H9 (cell line): ENCODE measurements at regions not wholly inside any gene's neighbourhood (a gene's known extent, or its start where the extent isn't known, plus 50 kb on each side); places are given as distances from the start of the nearest gene placed in this dataset.

Experiments
- DNase-seq: peaks from one replicate; pipeline ENCODE4 v3.0.0-alpha.2; 2017
- H2AFZ ChIP-seq: one replicate; pipeline ENCODE4 v1.6.1; 2013; ENCODE audit warnings: mild to moderate bottlenecking, low read length, control low read depth, moderate library complexity
- H2AK5ac ChIP-seq: 2 replicates; pipeline ENCODE4 v1.6.1; 2013; ENCODE audit warnings: low read length, control low read depth, mixed read lengths; ENCODE audit not compliant: insufficient read length
- H2BK120ac ChIP-seq: one replicate; pipeline ENCODE4 v1.6.1; 2013; ENCODE audit warnings: low read depth, mild to moderate bottlenecking, low read length, control low read depth, inconsistent platforms; ENCODE audit not compliant: poor library complexity, severe bottlenecking
- H2BK12ac ChIP-seq: 2 replicates; pipeline ENCODE4 v1.6.1; 2013; ENCODE audit warnings: low read length, control low read depth, mixed read lengths, low read depth; ENCODE audit not compliant: insufficient read length
- H2BK15ac ChIP-seq: 2 replicates; pipeline ENCODE4 v1.6.1; 2013; ENCODE audit warnings: low read depth, low read length, control low read depth
- H2BK20ac ChIP-seq: one replicate; pipeline ENCODE4 v1.6.1; 2013; ENCODE audit warnings: low read depth, mild to moderate bottlenecking, low read length, control low read depth, inconsistent platforms; ENCODE audit not compliant: poor library complexity, severe bottlenecking
- H2BK5ac ChIP-seq: 2 replicates; pipeline ENCODE4 v1.6.1; 2013; ENCODE audit warnings: low read length, control low read depth, mixed read lengths; ENCODE audit not compliant: insufficient read length
- H3K14ac ChIP-seq: 2 replicates; pipeline ENCODE4 v1.6.1; 2013; ENCODE audit warnings: low read length, control low read depth; ENCODE audit not compliant: insufficient read depth
- H3K18ac ChIP-seq: 2 replicates; pipeline ENCODE4 v1.6.1; 2013; ENCODE audit warnings: low read depth, mild to moderate bottlenecking, mixed read lengths, low read length, control low read depth; ENCODE audit not compliant: insufficient read length
- H3K23ac ChIP-seq: 2 replicates; pipeline ENCODE4 v1.6.1; 2013; ENCODE audit warnings: low read length, control low read depth, mixed read lengths, low read depth; ENCODE audit not compliant: insufficient read length
- H3K23me2 ChIP-seq: 2 replicates; pipeline ENCODE4 v1.6.1; 2013; ENCODE audit warnings: low read depth, mild to moderate bottlenecking, mixed read lengths, low read length, control low read depth; ENCODE audit not compliant: insufficient read length, poor library complexity, severe bottlenecking
- H3K27ac ChIP-seq: 2 replicates; pipeline ENCODE4 v1.5.1; 2013; ENCODE audit warnings: low read length, control low read depth, mixed read lengths, low read depth; ENCODE audit not compliant: insufficient read length
- H3K27me3 ChIP-seq: 2 replicates; pipeline ENCODE4 v1.6.1; 2013; ENCODE audit warnings: low read length, control low read depth, inconsistent platforms; ENCODE audit not compliant: insufficient read depth
- H3K4ac ChIP-seq: 2 replicates; pipeline ENCODE4 v1.6.1; 2013; ENCODE audit warnings: low read depth, mild to moderate bottlenecking, control low read depth, inconsistent platforms, low read length, moderate library complexity
- H3K4me1 ChIP-seq: 2 replicates; pipeline ENCODE4 v1.6.1; 2013; ENCODE audit warnings: low read length, control low read depth, inconsistent platforms; ENCODE audit not compliant: insufficient read depth
- H3K4me2 ChIP-seq: 2 replicates; pipeline ENCODE4 v1.6.1; 2013; ENCODE audit warnings: low read length, control low read depth, mixed read lengths; ENCODE audit not compliant: insufficient read length, insufficient read depth
- H3K56ac ChIP-seq: 2 replicates; pipeline ENCODE4 v1.6.1; 2013; ENCODE audit warnings: low read depth, mild to moderate bottlenecking, mixed read lengths, low read length, control low read depth; ENCODE audit not compliant: insufficient read length
- H3K79me1 ChIP-seq: 2 replicates; pipeline ENCODE4 v1.6.1; 2013; ENCODE audit warnings: low read depth, mild to moderate bottlenecking, moderate library complexity, low read length, control low read depth, inconsistent platforms; ENCODE audit not compliant: insufficient read depth, poor library complexity, severe bottlenecking
- H3K79me2 ChIP-seq: 2 replicates; pipeline ENCODE4 v1.6.1; 2013; ENCODE audit warnings: low read length, control low read depth, inconsistent platforms; ENCODE audit not compliant: insufficient read depth
- H3K9ac ChIP-seq: 2 replicates; pipeline ENCODE4 v1.6.1; 2013; ENCODE audit warnings: low read length, control low read depth, mixed read lengths; ENCODE audit not compliant: insufficient read length; ENCODE audit errors: extremely low read depth
- H3K9me3 ChIP-seq: one replicate; pipeline ENCODE4 v1.6.1; 2013; ENCODE audit warnings: low read depth, low read length, inconsistent platforms; ENCODE audit not compliant: control insufficient read depth
- H3T11ph ChIP-seq: one replicate; pipeline ENCODE4 v1.6.1; 2013; ENCODE audit warnings: mild to moderate bottlenecking, low read length, control low read depth, inconsistent platforms
- H4K20me1 ChIP-seq: one replicate; pipeline ENCODE4 v1.6.1; 2013; ENCODE audit not compliant: control insufficient read depth, insufficient read length, insufficient read depth
- H4K5ac ChIP-seq: 2 replicates; pipeline ENCODE4 v1.6.1; 2013; ENCODE audit warnings: low read depth, mild to moderate bottlenecking, mixed read lengths, low read length, control low read depth; ENCODE audit not compliant: insufficient read length
- H4K8ac ChIP-seq: replicated peaks from 2 replicates; pipeline ENCODE4 v1.6.1; 2013; ENCODE audit warnings: low read length, control low read depth, mixed read lengths, low read depth; ENCODE audit not compliant: insufficient read length
- H4K91ac ChIP-seq: 2 replicates; pipeline ENCODE4 v1.6.1; 2013; ENCODE audit warnings: low read depth, mild to moderate bottlenecking, moderate library complexity, mixed read lengths, low read length, control low read depth; ENCODE audit not compliant: insufficient read length
- H3K27ac Mint-ChIP-seq, 3 experiments: 2 replicates in 2 of 3; 3 replicates in 1 of 3; pipeline ENCODE4 v1.8.0; 2020 to 2021; ENCODE audit warnings: mixed read lengths in 3 of 3, mild to moderate bottlenecking in 1 of 3, moderate library complexity in 1 of 3
- H3K27me3 Mint-ChIP-seq: 2 replicates; pipeline ENCODE4 v1.8.0; 2021; ENCODE audit warnings: low read depth, mild to moderate bottlenecking, moderate library complexity, mixed read lengths
- H3K36me3 Mint-ChIP-seq, 3 experiments: 2 replicates in 2 of 3; 3 replicates in 1 of 3; pipeline ENCODE4 v1.8.0; 2020 to 2021; ENCODE audit warnings: low read depth in 3 of 3, mixed read lengths in 3 of 3; ENCODE audit not compliant: insufficient read depth in 1 of 3
- H3K4me1 Mint-ChIP-seq, 2 experiments: 2 replicates each; pipeline ENCODE4 v1.8.0; 2020; ENCODE audit warnings: mixed read lengths in 2 of 2
- H3K4me3 Mint-ChIP-seq, 2 experiments: 2 replicates in 1 of 2; 3 replicates in 1 of 2; pipeline ENCODE4 v1.8.0; 2020 to 2021; ENCODE audit warnings: mild to moderate bottlenecking in 2 of 2, mixed read lengths in 2 of 2, moderate library complexity in 1 of 2
- H3K9me3 Mint-ChIP-seq, 2 experiments: 2 replicates in 1 of 2; 3 replicates in 1 of 2; pipeline ENCODE4 v1.8.0; 2020; ENCODE audit warnings: mild to moderate bottlenecking in 2 of 2, mixed read lengths in 2 of 2, moderate library complexity in 1 of 2
- TF ChIP-seq, protein P1 (sequence below): fragments of 200-600 bp; sonication (generic); conservative IDR thresholded peaks from 3 replicates; pipeline ENCODE4 v1.8.0; 2021; ENCODE audit warnings: antibody characterized with exemption, mild to moderate bottlenecking

DNA sequence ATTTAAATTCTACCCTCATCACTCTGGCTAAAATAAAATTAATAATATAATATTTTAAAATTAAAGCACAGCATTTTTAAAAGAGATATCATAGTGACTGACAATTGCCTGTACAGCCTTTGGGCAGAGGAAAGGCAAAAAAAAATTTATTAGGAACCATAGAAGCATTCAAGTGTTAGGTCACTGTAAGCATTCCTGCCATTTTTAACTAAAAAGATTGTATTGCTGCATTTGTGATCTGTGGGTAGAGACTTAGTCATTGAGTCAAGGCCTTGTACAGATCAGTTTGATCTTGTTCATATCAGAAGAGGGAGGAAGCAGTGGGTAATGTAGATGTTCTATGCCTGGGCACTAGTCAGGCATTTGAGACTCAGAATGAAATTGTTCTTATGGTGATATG is 109.9 kb downstream of the LYPLAL1 start:
- Mint-ChIP-seq H3K27me3 (no peaks in the 10 kb centered on the region), H3K9me3 (no peaks in the 10 kb centered on the region), H3K27ac (no peak overlapping the region), H3K4me3 (no peak overlapping the region), H3K4me1 (no peaks in the 10 kb centered on the region), H3K36me3 (no peaks in the 10 kb centered on the region)
- H3K79me1 ChIP-seq: no peaks in the 10 kb centered on the region
- no peak overlapping the region for H2AK5ac ChIP-seq
- no peak overlapping the region for H2AFZ ChIP-seq
- H2BK15ac ChIP-seq: no peak overlapping the region
- H3K23me2 ChIP-seq: no peaks in the 10 kb centered on the region
- no peak overlapping the region for H3K9ac ChIP-seq
- no peaks in the 10 kb centered on the region for H3K79me2 ChIP-seq
- H3T11ph ChIP-seq: no peak overlapping the region
- H2BK20ac ChIP-seq: no peak overlapping the region
- no peak overlapping the region for H3K56ac ChIP-seq
- H2BK5ac ChIP-seq: no peak overlapping the region
- TF ChIP-seq, protein P1, sequence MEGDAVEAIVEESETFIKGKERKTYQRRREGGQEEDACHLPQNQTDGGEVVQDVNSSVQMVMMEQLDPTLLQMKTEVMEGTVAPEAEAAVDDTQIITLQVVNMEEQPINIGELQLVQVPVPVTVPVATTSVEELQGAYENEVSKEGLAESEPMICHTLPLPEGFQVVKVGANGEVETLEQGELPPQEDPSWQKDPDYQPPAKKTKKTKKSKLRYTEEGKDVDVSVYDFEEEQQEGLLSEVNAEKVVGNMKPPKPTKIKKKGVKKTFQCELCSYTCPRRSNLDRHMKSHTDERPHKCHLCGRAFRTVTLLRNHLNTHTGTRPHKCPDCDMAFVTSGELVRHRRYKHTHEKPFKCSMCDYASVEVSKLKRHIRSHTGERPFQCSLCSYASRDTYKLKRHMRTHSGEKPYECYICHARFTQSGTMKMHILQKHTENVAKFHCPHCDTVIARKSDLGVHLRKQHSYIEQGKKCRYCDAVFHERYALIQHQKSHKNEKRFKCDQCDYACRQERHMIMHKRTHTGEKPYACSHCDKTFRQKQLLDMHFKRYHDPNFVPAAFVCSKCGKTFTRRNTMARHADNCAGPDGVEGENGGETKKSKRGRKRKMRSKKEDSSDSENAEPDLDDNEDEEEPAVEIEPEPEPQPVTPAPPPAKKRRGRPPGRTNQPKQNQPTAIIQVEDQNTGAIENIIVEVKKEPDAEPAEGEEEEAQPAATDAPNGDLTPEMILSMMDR: no peak
- no peaks in the 10 kb centered on the region for H3K4me1 ChIP-seq
- no peak overlapping the region for H3K23ac ChIP-seq
- H2BK12ac ChIP-seq: no peak overlapping the region
- H4K5ac ChIP-seq: no peak overlapping the region
- no peak overlapping the region for H4K91ac ChIP-seq
- no peaks in the 10 kb centered on the region for H3K27me3 ChIP-seq
- no peak overlapping the region for H3K18ac ChIP-seq
- H3K9me3 ChIP-seq: no peaks in the 10 kb centered on the region
- no peak overlapping the region for H3K14ac ChIP-seq
- no peak for DNase-seq
- H3K27ac ChIP-seq: no peak overlapping the region
- no peak overlapping the region for H2BK120ac ChIP-seq
- H4K8ac ChIP-seq: no peak overlapping the region
- no peak overlapping the region for H3K4me2 ChIP-seq
- no peak overlapping the region for H3K4ac ChIP-seq
- H4K20me1 ChIP-seq: no peaks in the 10 kb centered on the region
